ENCODE measurements at regions not wholly inside any gene's neighbourhood (a gene's known extent, or its start where the extent isn't known, plus 50 kb on each side); places are given as distances from the start of the nearest gene placed in this dataset.

GRCh38 chr15:66849393-66849745, 147.3 kb downstream of the SMAD6 start:
- peaks cover 0 to 12% (median 6%) of the 10 kb centered on the region in 4 experiments; a peak in 5 of 7 replicates for H3K27me3 ChIP-seq (replicated peaks in 1 of 4; ENCODE audit: control insufficient read depth in 3 of 4, extremely low read depth in 1 of 4, insufficient read depth in 3 of 4, low read length in 3 of 4)
- no peaks in the 10 kb centered on the region for H4K20me1 ChIP-seq (replicated peaks in 1 of 2; ENCODE audit: control insufficient read depth in 1 of 2, insufficient read depth in 2 of 2, low read length in 2 of 2)
- H3K18ac ChIP-seq (ENCODE audit: extremely low read depth, low read length), result no peak overlapping the region
- H3K14ac ChIP-seq (ENCODE audit: insufficient read length), result no peak overlapping the region
- no peaks in the 10 kb centered on the region for H3K36me3 ChIP-seq (ENCODE audit: control insufficient read depth in 2 of 4, insufficient read depth in 4 of 4, low read length in 3 of 4)
- H2AK5ac ChIP-seq (ENCODE audit: low read depth, low read length), result no peak overlapping the region
- no peaks in the 10 kb centered on the region for H3K79me2 ChIP-seq (ENCODE audit: control insufficient read depth in 1 of 2, insufficient read depth in 2 of 2, low read length in 2 of 2)
- H3K27ac ChIP-seq (ENCODE audit: low read depth, low read length), result no peak overlapping the region
- DNase-seq (ENCODE audit: low read depth in 1 of 2, low spot score in 2 of 2) (no peak), FAIRE-seq (no peak)
- H2BK15ac ChIP-seq (ENCODE audit: low read length), result no peak overlapping the region
- H3K56ac ChIP-seq (replicated peaks; ENCODE audit: insufficient read length, low read depth, low read length), result no peak overlapping the region
- no peak overlapping the region for H2BK20ac ChIP-seq (ENCODE audit: low read length)
- no peak overlapping the region for H4K91ac ChIP-seq (replicated peaks; ENCODE audit: insufficient read length, low read length)
- POLR2A ChIA-PET (ENCODE audit: partially characterized antibody), result no interaction called here
- no peaks in the 10 kb centered on the region; a peak in 2 of 7 replicates for H3K4me1 ChIP-seq (replicated peaks in 1 of 4; ENCODE audit: control insufficient read depth in 3 of 4, insufficient read depth in 4 of 4, low read length in 3 of 4)
- H3K9me3 ChIP-seq (ENCODE audit: insufficient read depth in 2 of 2, low read depth in 1 of 2, low read length in 1 of 2), result no peaks in the 10 kb centered on the region
- no peak overlapping the region for H2BK120ac ChIP-seq (replicated peaks; ENCODE audit: low read depth, low read length)
- H2AFZ ChIP-seq (ENCODE audit: low read length), result no peak overlapping the region
- H3K23me2 ChIP-seq (ENCODE audit: low read depth, low read length), result no peaks in the 10 kb centered on the region
- no peak overlapping the region for H2BK12ac ChIP-seq (ENCODE audit: low read depth, low read length)
- CTCF ChIA-PET (ENCODE audit: partially characterized antibody), result interaction anchor here (1.2 to 12.5 kb wide), 9 partner anchors 12 to 243 kb away, joined by 3 to 202 read pairs (median 57); partner anchors contain the start of gene SMAD6
- no peak overlapping the region for H3K4ac ChIP-seq (replicated peaks; ENCODE audit: insufficient read length, low read depth, low read length)
- H2BK5ac ChIP-seq (ENCODE audit: low read depth, low read length), result no peak overlapping the region
- H4K5ac ChIP-seq (ENCODE audit: insufficient read length, low read depth, low read length), result no peak overlapping the region
- H4K8ac ChIP-seq (ENCODE audit: extremely low read depth, insufficient read depth, low read length), result no peak overlapping the region
- 90% methylated on average over 3 of the region's 3 CpGs; no CpG with 5 or more reads in 1 of the 2 experiments for WGBS, 2 experiments (ENCODE audit: extremely low coverage in 1 of 2, insufficient coverage in 1 of 2, insufficient read length in 1 of 2, insufficient replicate concordance in 2 of 2, low coverage in 1 of 2, low lambda C conversion rate in 2 of 2, missing lambda C conversion rate in 1 of 2)
- no peak overlapping the region for H3K23ac ChIP-seq (ENCODE audit: insufficient read length)
- no peak overlapping the region for H3K4me3 ChIP-seq (ENCODE audit: extremely low read depth in 1 of 4, insufficient read depth in 2 of 4, low read depth in 3 of 4, low read length in 4 of 4)
- H3K79me1 ChIP-seq (ENCODE audit: low read depth, low read length), result no peaks in the 10 kb centered on the region
- no peak overlapping the region for H3K4me2 ChIP-seq (ENCODE audit: insufficient read depth in 1 of 2, low read depth in 2 of 2, low read length in 2 of 2)
- H3K9ac ChIP-seq (replicated peaks in 1 of 4; ENCODE audit: extremely low read depth in 1 of 4, low read depth in 3 of 4, low read length in 3 of 4), result no peak overlapping the region
- TF ChIP-seq GTF2F1 (IDR thresholded peaks at IDR 0.05; ENCODE audit: borderline replicate concordance, low read depth, low read length) (no peak), PHF8 (conservative IDR thresholded peaks at IDR 0.05; ENCODE audit: low read depth, low read length) (no peak)
- TF ChIP-seq, protein P1, sequence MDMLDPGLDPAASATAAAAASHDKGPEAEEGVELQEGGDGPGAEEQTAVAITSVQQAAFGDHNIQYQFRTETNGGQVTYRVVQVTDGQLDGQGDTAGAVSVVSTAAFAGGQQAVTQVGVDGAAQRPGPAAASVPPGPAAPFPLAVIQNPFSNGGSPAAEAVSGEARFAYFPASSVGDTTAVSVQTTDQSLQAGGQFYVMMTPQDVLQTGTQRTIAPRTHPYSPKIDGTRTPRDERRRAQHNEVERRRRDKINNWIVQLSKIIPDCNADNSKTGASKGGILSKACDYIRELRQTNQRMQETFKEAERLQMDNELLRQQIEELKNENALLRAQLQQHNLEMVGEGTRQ (IDR thresholded peaks at IDR 0.05; ENCODE audit: low read length), result no peak
